Fibroblast of villous mesenchyme (primary cell): ENCODE measurements at regions not wholly inside any gene's neighbourhood (a gene's known extent, or its start where the extent isn't known, plus 50 kb on each side); places are given as distances from the start of the nearest gene placed in this dataset.

Experiments used
- DNase-seq: peaks from one replicate; pipeline ENCODE4 v3.0.0-alpha.2; 2010; ENCODE audit warnings: low read depth
- H3K4me3 ChIP-seq: 2 replicates; pipeline ENCODE4 v1.5.1; 2011; ENCODE audit warnings: low read depth, mild to moderate bottlenecking, low read length
- CTCF ChIP-seq: IDR thresholded peaks from 2 replicates; pipeline ENCODE4 v1.5.1; 2012; ENCODE audit warnings: low read depth, mild to moderate bottlenecking, low read length; ENCODE audit not compliant: insufficient read depth

GRCh38 chr3:135874035-135874434, 91.5 kb upstream of the PPP2R3A start:
- H3K4me3 ChIP-seq: no peak overlapping the region
- no peak for DNase-seq
- no peak for TF ChIP-seq CTCF

GRCh38 chr3:135878501-135878900, 87.0 kb upstream of the PPP2R3A start:
- no peak for DNase-seq
- no peak for TF ChIP-seq CTCF
- H3K4me3 ChIP-seq: no peak overlapping the region

- no peak for DNase-seq
- no peak overlapping the region for H3K4me3 ChIP-seq
- no peak for TF ChIP-seq CTCF
Measured at GRCh38 chr3:135885885-135886284, 79.6 kb upstream of the PPP2R3A start.

GRCh38 chr3:135887220-135887619, 78.3 kb upstream of the PPP2R3A start:
- no peak for DNase-seq
- no peak overlapping the region for H3K4me3 ChIP-seq
- no peak for TF ChIP-seq CTCF

GRCh38 chr3:135889443-135889842, 76.1 kb upstream of the PPP2R3A start:
- no peak for TF ChIP-seq CTCF
- DNase-seq: no peak
- H3K4me3 ChIP-seq: no peak overlapping the region

- no peak for TF ChIP-seq CTCF
- H3K4me3 ChIP-seq: no peak overlapping the region
- DNase-seq: no peak
Measured at GRCh38 chr3:135891121-135891520, 74.4 kb upstream of the PPP2R3A start.

GRCh38 chr3:135895106-135895733, 70.3 kb upstream of the PPP2R3A start:
- peak; percentile 78 for DNase-seq
- peak; percentile 93 for TF ChIP-seq CTCF

More at GRCh38 chr3:135895106-135895733, 70.3 kb upstream of the PPP2R3A start:
- no peak overlapping the region for H3K4me3 ChIP-seq
